ENCODE measurements at regions not wholly inside any gene's neighbourhood (a gene's known extent, or its start where the extent isn't known, plus 50 kb on each side); places are given as distances from the start of the nearest gene placed in this dataset.

- Mint-ChIP-seq H3K27me3 (no peaks in the 10 kb centered on the region), H3K4me1 (peaks cover 30% of the 10 kb centered on the region), H3K27ac (peak overlapping the region; percentile 1), H3K4me3 (peak overlapping the region; percentile 6), H3K36me3 (ENCODE audit: low read depth) (no peaks in the 10 kb centered on the region), H3K9me3 (no peaks in the 10 kb centered on the region)
- no peak for ATAC-seq (replicated peaks)
These were observed 211.0 kb upstream of the RAB4A start for GRCh38 chr1:229059671-229060539.

GRCh38 chr1:229062135-229062534 lies 208.8 kb upstream of the RAB4A start:
- peaks cover 30% of the 10 kb centered on the region for H3K4me1 Mint-ChIP-seq
- H3K36me3 Mint-ChIP-seq (ENCODE audit: low read depth), result no peaks in the 10 kb centered on the region
- no peak overlapping the region for H3K4me3 Mint-ChIP-seq
- ATAC-seq (replicated peaks), result no peak
- H3K27ac Mint-ChIP-seq, result no peak overlapping the region
- no peaks in the 10 kb centered on the region for H3K27me3 Mint-ChIP-seq
- H3K9me3 Mint-ChIP-seq, result no peaks in the 10 kb centered on the region

- Mint-ChIP-seq H3K36me3 (ENCODE audit: low read depth) (no peaks in the 10 kb centered on the region), H3K4me1 (peaks cover 31% of the 10 kb centered on the region), H3K27ac (no peak overlapping the region), H3K27me3 (no peaks in the 10 kb centered on the region), H3K9me3 (no peaks in the 10 kb centered on the region), H3K4me3 (no peak overlapping the region)
- ATAC-seq (replicated peaks), result no peak
These were observed 207.6 kb upstream of the RAB4A start for GRCh38 chr1:229063154-229063773.

- H3K27me3 Mint-ChIP-seq, result no peaks in the 10 kb centered on the region
- no peaks in the 10 kb centered on the region for H3K36me3 Mint-ChIP-seq (ENCODE audit: low read depth)
- no peak overlapping the region for H3K4me3 Mint-ChIP-seq
- H3K4me1 Mint-ChIP-seq, result peaks cover 27% of the 10 kb centered on the region
- no peak overlapping the region for H3K27ac Mint-ChIP-seq
- no peaks in the 10 kb centered on the region for H3K9me3 Mint-ChIP-seq
- no peak for ATAC-seq (replicated peaks)
These were observed 206.4 kb upstream of the RAB4A start for GRCh38 chr1:229064320-229065168.

GRCh38 chr1:229065613-229066012 lies 205.3 kb upstream of the RAB4A start:
- H3K27ac Mint-ChIP-seq, result no peak overlapping the region
- no peak overlapping the region for H3K4me3 Mint-ChIP-seq
- H3K4me1 Mint-ChIP-seq, result peaks cover 19% of the 10 kb centered on the region
- no peaks in the 10 kb centered on the region for H3K36me3 Mint-ChIP-seq (ENCODE audit: low read depth)
- no peak for ATAC-seq (replicated peaks)
- H3K9me3 Mint-ChIP-seq, result no peaks in the 10 kb centered on the region
- no peaks in the 10 kb centered on the region for H3K27me3 Mint-ChIP-seq

GRCh38 chr1:229066591-229066990 lies 204.3 kb upstream of the RAB4A start:
- Mint-ChIP-seq H3K4me1 (peaks cover 19% of the 10 kb centered on the region), H3K9me3 (no peaks in the 10 kb centered on the region), H3K4me3 (no peak overlapping the region), H3K27me3 (no peaks in the 10 kb centered on the region), H3K36me3 (ENCODE audit: low read depth) (no peaks in the 10 kb centered on the region), H3K27ac (no peak overlapping the region)
- ATAC-seq (replicated peaks), result no peak

- no peak for ATAC-seq (replicated peaks)
- no peak overlapping the region for H3K27ac Mint-ChIP-seq
- H3K9me3 Mint-ChIP-seq, result no peaks in the 10 kb centered on the region
- no peaks in the 10 kb centered on the region for H3K27me3 Mint-ChIP-seq
- no peaks in the 10 kb centered on the region for H3K36me3 Mint-ChIP-seq (ENCODE audit: low read depth)
- H3K4me1 Mint-ChIP-seq, result peaks cover 19% of the 10 kb centered on the region
- H3K4me3 Mint-ChIP-seq, result peak overlapping the region; percentile 14
These were observed 203.4 kb upstream of the RAB4A start for GRCh38 chr1:229067546-229067945.

- no peaks in the 10 kb centered on the region for H3K36me3 Mint-ChIP-seq (ENCODE audit: low read depth)
- no peaks in the 10 kb centered on the region for H3K27me3 Mint-ChIP-seq
- peak overlapping the region; percentile 14 for H3K4me3 Mint-ChIP-seq
- H3K4me1 Mint-ChIP-seq, result peaks cover 19% of the 10 kb centered on the region
- H3K27ac Mint-ChIP-seq, result no peak overlapping the region
- ATAC-seq (replicated peaks), result no peak
- H3K9me3 Mint-ChIP-seq, result no peaks in the 10 kb centered on the region
These were observed 202.5 kb upstream of the RAB4A start for GRCh38 chr1:229068270-229068987.

GRCh38 chr1:229069176-229069575 lies 201.7 kb upstream of the RAB4A start:
- peaks cover 19% of the 10 kb centered on the region for H3K4me1 Mint-ChIP-seq
- H3K27ac Mint-ChIP-seq, result no peak overlapping the region
- H3K4me3 Mint-ChIP-seq, result no peak overlapping the region
- no peaks in the 10 kb centered on the region for H3K27me3 Mint-ChIP-seq
- no peak for ATAC-seq (replicated peaks)
- no peaks in the 10 kb centered on the region for H3K36me3 Mint-ChIP-seq (ENCODE audit: low read depth)
- H3K9me3 Mint-ChIP-seq, result no peaks in the 10 kb centered on the region

- H3K27me3 Mint-ChIP-seq, result no peaks in the 10 kb centered on the region
- ATAC-seq (replicated peaks), result no peak
- H3K27ac Mint-ChIP-seq, result no peak overlapping the region
- H3K9me3 Mint-ChIP-seq, result no peaks in the 10 kb centered on the region
- H3K4me1 Mint-ChIP-seq, result peaks cover 19% of the 10 kb centered on the region
- no peak overlapping the region for H3K4me3 Mint-ChIP-seq
- H3K36me3 Mint-ChIP-seq (ENCODE audit: low read depth), result no peaks in the 10 kb centered on the region
These were observed 200.7 kb upstream of the RAB4A start for GRCh38 chr1:229070168-229070567.

- Mint-ChIP-seq H3K27ac (no peak overlapping the region), H3K9me3 (no peaks in the 10 kb centered on the region), H3K27me3 (no peaks in the 10 kb centered on the region), H3K4me1 (peaks cover 8% of the 10 kb centered on the region), H3K36me3 (ENCODE audit: low read depth) (no peaks in the 10 kb centered on the region), H3K4me3 (no peak overlapping the region)
- ATAC-seq (replicated peaks), result no peak
These were observed 197.7 kb upstream of the RAB4A start for GRCh38 chr1:229073251-229073650.

- H3K9me3 Mint-ChIP-seq, result no peaks in the 10 kb centered on the region
- no peaks in the 10 kb centered on the region for H3K36me3 Mint-ChIP-seq (ENCODE audit: low read depth)
- no peaks in the 10 kb centered on the region for H3K4me1 Mint-ChIP-seq
- H3K27ac Mint-ChIP-seq, result no peak overlapping the region
- no peaks in the 10 kb centered on the region for H3K27me3 Mint-ChIP-seq
- peak; percentile 38 for ATAC-seq (replicated peaks)
- H3K4me3 Mint-ChIP-seq, result no peak overlapping the region
These were observed 195.7 kb upstream of the RAB4A start for GRCh38 chr1:229075217-229075616.

- Mint-ChIP-seq H3K36me3 (ENCODE audit: low read depth) (no peaks in the 10 kb centered on the region), H3K4me1 (no peaks in the 10 kb centered on the region), H3K4me3 (no peak overlapping the region), H3K27me3 (no peaks in the 10 kb centered on the region), H3K9me3 (no peaks in the 10 kb centered on the region), H3K27ac (no peak overlapping the region)
- no peak for ATAC-seq (replicated peaks)
These were observed 195.2 kb upstream of the RAB4A start for GRCh38 chr1:229075716-229076115.

- Mint-ChIP-seq H3K4me3 (no peak overlapping the region), H3K9me3 (no peaks in the 10 kb centered on the region), H3K36me3 (ENCODE audit: low read depth) (no peaks in the 10 kb centered on the region), H3K27me3 (no peaks in the 10 kb centered on the region), H3K27ac (no peak overlapping the region), H3K4me1 (no peaks in the 10 kb centered on the region)
- ATAC-seq (replicated peaks), result no peak
These were observed 194.7 kb upstream of the RAB4A start for GRCh38 chr1:229076195-229076594.

All from activated T-helper 17 cell treated with anti-CD3 and anti-CD28 coated beads, Interleukin-2, amount 50 U/mL, for 72 hours (primary cell).